ENCODE measurements at regions not wholly inside any gene's neighbourhood (a gene's known extent, or its start where the extent isn't known, plus 50 kb on each side); places are given as distances from the start of the nearest gene placed in this dataset.

- H3K27me3 ChIP-seq (ENCODE audit: insufficient read depth, low read depth, severe bottlenecking) = no peaks in the 10 kb centered on the region
- no peak overlapping the region for H3K4me3 ChIP-seq (ENCODE audit: low read depth, low read length)
- no peaks in the 10 kb centered on the region for H3K9me3 ChIP-seq (ENCODE audit: severe bottlenecking)
- no peaks in the 10 kb centered on the region for H3K36me3 ChIP-seq
- no peak for DNase-seq
- TF ChIP-seq CTCF (IDR thresholded peaks at IDR 0.05; ENCODE audit: low read depth, low read length) = no peak
- H3K27ac ChIP-seq = no peak overlapping the region
Observed at GRCh38 chr10:31158011-31158658, 126.5 kb upstream of the ZNF438 start.

GRCh38 chr10:31166606-31167005, 134.9 kb upstream of the ZNF438 start:
- Histone ChIP-seq H3K27me3 (ENCODE audit: insufficient read depth, low read depth, severe bottlenecking) (no peaks in the 10 kb centered on the region), H3K36me3 (no peaks in the 10 kb centered on the region), H3K4me3 (ENCODE audit: low read depth, low read length) (no peak overlapping the region), H3K9me3 (ENCODE audit: severe bottlenecking) (no peaks in the 10 kb centered on the region), H3K27ac (no peak overlapping the region)
- TF ChIP-seq CTCF (IDR thresholded peaks at IDR 0.05; ENCODE audit: low read depth, low read length) = no peak
- DNase-seq = no peak

GRCh38 chr10:31170636-31171035, 139.0 kb upstream of the ZNF438 start:
- Histone ChIP-seq H3K27ac (no peak overlapping the region), H3K36me3 (no peaks in the 10 kb centered on the region), H3K9me3 (ENCODE audit: severe bottlenecking) (no peaks in the 10 kb centered on the region), H3K4me3 (ENCODE audit: low read depth, low read length) (no peak overlapping the region), H3K27me3 (ENCODE audit: insufficient read depth, low read depth, severe bottlenecking) (no peaks in the 10 kb centered on the region)
- TF ChIP-seq CTCF (IDR thresholded peaks at IDR 0.05; ENCODE audit: low read depth, low read length) = no peak
- no peak for DNase-seq

- peak overlapping the region; percentile 62 for H3K27ac ChIP-seq
- no peaks in the 10 kb centered on the region for H3K9me3 ChIP-seq (ENCODE audit: severe bottlenecking)
- TF ChIP-seq CTCF (IDR thresholded peaks at IDR 0.05; ENCODE audit: low read depth, low read length) = no peak
- H3K27me3 ChIP-seq (ENCODE audit: insufficient read depth, low read depth, severe bottlenecking) = no peaks in the 10 kb centered on the region
- peak; percentile 73 for DNase-seq
- no peaks in the 10 kb centered on the region for H3K36me3 ChIP-seq
- no peak overlapping the region; the same call in 1 of the 2 replicates for H3K4me3 ChIP-seq (ENCODE audit: low read depth, low read length)
Observed at GRCh38 chr10:31171402-31172083, 139.9 kb upstream of the ZNF438 start.

GRCh38 chr10:31172925-31173324, 141.3 kb upstream of the ZNF438 start:
- Histone ChIP-seq H3K9me3 (ENCODE audit: severe bottlenecking) (no peaks in the 10 kb centered on the region), H3K36me3 (no peaks in the 10 kb centered on the region), H3K27me3 (ENCODE audit: insufficient read depth, low read depth, severe bottlenecking) (no peaks in the 10 kb centered on the region), H3K27ac (no peak overlapping the region), H3K4me3 (ENCODE audit: low read depth, low read length) (no peak overlapping the region)
- DNase-seq = no peak
- no peak for TF ChIP-seq CTCF (IDR thresholded peaks at IDR 0.05; ENCODE audit: low read depth, low read length)

Data from WERI-Rb-1 (cell line).